ENCODE measurements at regions not wholly inside any gene's neighbourhood (a gene's known extent, or its start where the extent isn't known, plus 50 kb on each side); places are given as distances from the start of the nearest gene placed in this dataset.

DNA sequence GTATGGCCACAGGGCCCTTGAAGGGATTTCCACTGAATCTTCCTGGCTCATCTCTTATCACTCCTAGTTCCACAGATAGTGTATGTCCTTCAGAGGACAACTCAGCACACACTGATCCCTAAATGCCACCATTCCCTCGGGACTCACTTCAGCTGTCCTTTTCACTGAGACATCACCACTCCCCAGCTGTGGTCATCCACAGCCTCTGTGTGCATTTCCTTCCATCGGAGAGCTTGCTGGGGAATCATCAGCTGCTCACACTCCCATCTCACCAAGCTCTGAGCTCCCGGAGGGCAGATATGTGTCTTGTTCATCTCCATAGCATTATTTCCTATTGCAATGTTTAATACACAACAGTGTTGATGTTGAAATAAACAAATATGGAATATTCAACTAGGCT, 759.5 kb downstream of the RNF144A start:
- H3K9ac ChIP-seq (ENCODE audit: low read depth in 1 of 2, low read length in 2 of 2), result no peak overlapping the region
- 95% methylated on average over 3 of the region's 3 CpGs for WGBS
- DNase-seq (ENCODE audit: low spot score), result no peak
- no peaks in the 10 kb centered on the region for H3K27me3 ChIP-seq (ENCODE audit: control insufficient read depth in 4 of 4, insufficient read depth in 4 of 4, low read length in 3 of 4)
- H3K36me3 ChIP-seq (ENCODE audit: control insufficient read depth in 4 of 4, insufficient read depth in 3 of 4, low read depth in 1 of 4, low read length in 3 of 4), result no peaks in the 10 kb centered on the region
- TF ChIP-seq YY1 (IDR thresholded peaks at IDR 0.05) (no peak), ZBTB33 (IDR thresholded peaks at IDR 0.05) (no peak), RAD21 (IDR thresholded peaks at IDR 0.05) (no peak), HNF4A (conservative IDR thresholded peaks at IDR 0.05) (no peak), NR2F2 (IDR thresholded peaks at IDR 0.05) (no peak), EGR1 (IDR thresholded peaks at IDR 0.05; ENCODE audit: low read depth in 2 of 2) (no peak), JUND (IDR thresholded peaks at IDR 0.05) (no peak), SP1 (IDR thresholded peaks at IDR 0.05) (no peak), TAF1 (conservative IDR thresholded peaks at IDR 0.05) (no peak), CTCF (IDR thresholded peaks at IDR 0.05; ENCODE audit: low read depth, low read length, missing input control) (no peak), GABPA (IDR thresholded peaks at IDR 0.05 in 1 of 2, conservative IDR thresholded peaks at IDR 0.05 in 1 of 2) (no peak), RXRA (IDR thresholded peaks at IDR 0.05) (no peak), FOXA1 (IDR thresholded peaks at IDR 0.05) (no peak), FOXA2 (IDR thresholded peaks at IDR 0.05) (no peak), HNF4G (IDR thresholded peaks at IDR 0.05) (no peak)
- TF ChIP-seq, protein P1, sequence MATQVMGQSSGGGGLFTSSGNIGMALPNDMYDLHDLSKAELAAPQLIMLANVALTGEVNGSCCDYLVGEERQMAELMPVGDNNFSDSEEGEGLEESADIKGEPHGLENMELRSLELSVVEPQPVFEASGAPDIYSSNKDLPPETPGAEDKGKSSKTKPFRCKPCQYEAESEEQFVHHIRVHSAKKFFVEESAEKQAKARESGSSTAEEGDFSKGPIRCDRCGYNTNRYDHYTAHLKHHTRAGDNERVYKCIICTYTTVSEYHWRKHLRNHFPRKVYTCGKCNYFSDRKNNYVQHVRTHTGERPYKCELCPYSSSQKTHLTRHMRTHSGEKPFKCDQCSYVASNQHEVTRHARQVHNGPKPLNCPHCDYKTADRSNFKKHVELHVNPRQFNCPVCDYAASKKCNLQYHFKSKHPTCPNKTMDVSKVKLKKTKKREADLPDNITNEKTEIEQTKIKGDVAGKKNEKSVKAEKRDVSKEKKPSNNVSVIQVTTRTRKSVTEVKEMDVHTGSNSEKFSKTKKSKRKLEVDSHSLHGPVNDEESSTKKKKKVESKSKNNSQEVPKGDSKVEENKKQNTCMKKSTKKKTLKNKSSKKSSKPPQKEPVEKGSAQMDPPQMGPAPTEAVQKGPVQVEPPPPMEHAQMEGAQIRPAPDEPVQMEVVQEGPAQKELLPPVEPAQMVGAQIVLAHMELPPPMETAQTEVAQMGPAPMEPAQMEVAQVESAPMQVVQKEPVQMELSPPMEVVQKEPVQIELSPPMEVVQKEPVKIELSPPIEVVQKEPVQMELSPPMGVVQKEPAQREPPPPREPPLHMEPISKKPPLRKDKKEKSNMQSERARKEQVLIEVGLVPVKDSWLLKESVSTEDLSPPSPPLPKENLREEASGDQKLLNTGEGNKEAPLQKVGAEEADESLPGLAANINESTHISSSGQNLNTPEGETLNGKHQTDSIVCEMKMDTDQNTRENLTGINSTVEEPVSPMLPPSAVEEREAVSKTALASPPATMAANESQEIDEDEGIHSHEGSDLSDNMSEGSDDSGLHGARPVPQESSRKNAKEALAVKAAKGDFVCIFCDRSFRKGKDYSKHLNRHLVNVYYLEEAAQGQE (IDR thresholded peaks at IDR 0.05), result no peak
- TF ChIP-seq, protein P2, sequence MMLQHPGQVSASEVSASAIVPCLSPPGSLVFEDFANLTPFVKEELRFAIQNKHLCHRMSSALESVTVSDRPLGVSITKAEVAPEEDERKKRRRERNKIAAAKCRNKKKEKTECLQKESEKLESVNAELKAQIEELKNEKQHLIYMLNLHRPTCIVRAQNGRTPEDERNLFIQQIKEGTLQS (IDR thresholded peaks at IDR 0.05), result no peak
- TF ChIP-seq, protein P3, sequence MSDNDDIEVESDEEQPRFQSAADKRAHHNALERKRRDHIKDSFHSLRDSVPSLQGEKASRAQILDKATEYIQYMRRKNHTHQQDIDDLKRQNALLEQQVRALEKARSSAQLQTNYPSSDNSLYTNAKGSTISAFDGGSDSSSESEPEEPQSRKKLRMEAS (IDR thresholded peaks at IDR 0.05), result no peak
- H3K9me3 ChIP-seq (ENCODE audit: control insufficient read depth in 4 of 4, low read length in 3 of 4), result no peaks in the 10 kb centered on the region
- no peak overlapping the region for H3K27ac ChIP-seq (ENCODE audit: low read depth in 1 of 2, low read length in 2 of 2)
- peaks cover 0 to 5% (median 0%) of the 10 kb centered on the region in 4 donors for H3K4me1 ChIP-seq (ENCODE audit: control insufficient read depth in 4 of 4, insufficient read depth in 4 of 4, low read length in 3 of 4)
- H3K4me3 ChIP-seq (ENCODE audit: low read depth in 1 of 3, low read length in 3 of 3), result no peak overlapping the region
